ENCODE measurements at regions not wholly inside any gene's neighbourhood (a gene's known extent, or its start where the extent isn't known, plus 50 kb on each side); places are given as distances from the start of the nearest gene placed in this dataset.
"Not testable (repeated sequence)": the region's sequence is repeated elsewhere in the genome, so short reads cannot be mapped to it uniquely, and the experiment has no call there.

DNA sequence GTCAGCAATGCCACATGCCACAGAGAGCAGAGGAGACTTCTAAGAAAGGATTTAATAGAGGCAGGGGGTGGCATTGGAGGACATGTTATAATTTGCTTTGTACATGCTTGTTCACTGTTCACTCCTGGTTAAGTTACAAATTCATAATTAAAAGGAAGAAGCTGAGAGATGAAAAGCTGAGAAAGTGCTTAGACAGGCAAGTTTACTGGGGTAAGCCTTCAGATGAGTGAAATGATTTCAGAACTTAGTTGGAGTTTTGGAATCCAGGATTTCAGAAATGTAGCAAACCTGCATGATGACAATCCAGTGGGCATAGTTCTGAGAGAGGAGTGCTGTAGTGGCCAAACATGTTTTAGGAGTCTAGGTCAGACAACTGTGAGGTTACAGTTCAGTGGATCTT, 67.3 kb upstream of the FBXO33 start:
- no peak for DNase-seq

DNA sequence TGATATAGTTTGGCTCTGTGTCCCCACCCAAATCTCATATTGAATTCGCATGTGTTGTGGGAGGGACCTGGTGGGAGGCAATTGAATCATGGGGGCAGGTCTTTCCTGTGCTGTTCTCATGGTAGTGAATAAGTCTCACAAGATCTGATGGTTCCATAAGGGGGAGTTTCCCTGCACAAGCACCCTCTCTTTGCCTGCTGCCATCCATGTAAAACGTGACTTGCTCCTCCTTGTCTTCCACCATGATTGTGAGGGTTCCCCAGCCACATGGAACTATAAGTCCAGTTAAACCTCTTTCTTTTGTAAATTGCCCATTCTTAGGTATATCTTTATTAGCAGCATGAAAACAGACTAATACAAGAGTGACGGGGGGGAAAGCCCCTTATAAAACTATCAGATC, 65.4 kb upstream of the FBXO33 start:
- DNase-seq: not testable (repeated sequence)

DNA sequence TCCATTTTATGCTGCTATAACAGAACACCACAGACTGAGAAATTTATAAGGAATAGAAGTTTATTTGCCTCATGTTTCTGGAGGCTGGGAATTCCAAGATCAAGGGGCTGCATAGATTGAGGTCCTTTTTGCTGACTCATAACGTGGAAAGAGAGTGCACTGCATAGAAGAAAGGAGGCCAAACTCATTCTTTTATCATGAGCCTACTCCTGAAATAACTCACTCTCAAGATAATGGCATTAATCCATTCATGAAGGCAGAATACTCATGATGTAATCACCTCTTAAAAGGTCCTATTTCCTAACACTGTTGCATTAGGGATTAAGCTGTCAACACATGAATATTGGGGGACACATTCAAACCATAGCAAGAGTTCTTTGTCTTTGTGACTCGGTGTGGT, 60.0 kb upstream of the FBXO33 start:
- DNase-seq: no peak

DNA sequence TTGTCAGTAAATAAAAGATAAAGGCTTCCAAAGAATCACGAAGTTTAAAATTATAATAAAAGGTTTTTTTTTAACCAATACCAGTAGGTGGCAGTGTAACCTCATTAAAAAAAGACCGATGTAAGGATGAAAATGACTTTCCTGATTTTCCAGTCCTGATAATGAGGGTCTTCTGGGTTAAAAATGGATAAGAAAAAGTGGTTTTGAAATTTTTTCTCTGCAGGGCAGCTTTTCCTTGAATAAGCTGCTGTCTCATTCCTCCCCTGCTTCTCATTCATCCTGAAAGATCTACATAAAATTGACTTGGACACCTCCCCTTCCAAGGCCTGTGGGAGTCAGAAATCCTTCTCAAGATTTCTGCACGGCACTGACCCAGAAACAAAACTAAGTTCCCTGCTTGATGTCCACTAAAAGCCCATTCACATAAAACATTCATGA, 58.9 kb upstream of the FBXO33 start:
- peak; percentile 5 for DNase-seq

DNA sequence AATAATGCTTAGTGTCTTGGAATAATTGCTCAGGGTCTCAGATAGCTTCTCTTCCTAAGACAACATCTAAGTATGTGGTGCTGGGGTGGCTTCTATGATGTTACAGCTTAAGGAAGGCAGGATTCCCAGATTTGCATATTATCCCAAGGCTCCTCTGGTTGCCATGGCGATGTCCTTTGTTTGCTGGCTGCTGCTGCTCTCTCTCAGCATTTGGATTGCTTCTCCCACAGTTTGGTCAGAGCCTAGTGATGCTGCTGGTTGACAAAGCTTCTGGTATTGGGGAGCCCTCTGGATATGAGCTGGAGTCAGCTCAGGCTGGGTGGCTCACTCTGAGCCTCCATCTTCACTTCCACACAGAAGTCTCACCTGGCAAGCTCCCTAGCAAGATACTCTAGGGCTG, 56.4 kb upstream of the FBXO33 start:
- DNase-seq: no peak

DNA sequence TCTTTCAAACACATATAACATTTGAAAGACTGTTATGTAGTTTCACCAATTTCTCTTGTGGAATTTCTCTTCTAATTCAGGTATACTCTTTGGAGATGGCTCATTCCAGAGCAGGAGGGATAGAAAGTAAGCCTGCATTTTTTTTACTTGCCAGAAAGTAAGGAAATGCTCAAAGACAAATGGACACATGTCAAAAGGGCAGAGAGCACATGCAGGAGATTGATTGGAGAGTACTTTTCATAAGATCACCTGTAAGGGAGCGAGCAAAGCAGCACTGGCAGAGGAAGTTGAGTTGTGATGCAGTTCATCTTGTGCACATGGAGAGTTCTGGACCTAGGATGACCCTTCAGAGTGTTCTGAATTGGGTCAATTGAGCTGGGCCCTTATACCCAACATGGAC, 51.4 kb upstream of the FBXO33 start:
- no peak for DNase-seq
